Kidney (tissue), 13 donors: ENCODE measurements at regions not wholly inside any gene's neighbourhood (a gene's known extent, or its start where the extent isn't known, plus 50 kb on each side); places are given as distances from the start of the nearest gene placed in this dataset.

Experiments used
- DNase-seq, 5 donors: peaks; one replicate each; pipeline ENCODE4 v3.0.0-alpha.2; 2013 to 2020
- FAIRE-seq: peaks from 2 replicates; lab custom pipeline; 2012; peaks lifted over from hg19 to GRCh38; lab: Jason Lieb, UNC
- H3K27ac ChIP-seq, 2 donors: one replicate each; pipeline ENCODE4 v1.7.0; 2013; ENCODE audit warnings: low read depth in 2 of 2, low read length in 2 of 2, inconsistent platforms in 1 of 2
- H3K27me3 ChIP-seq: one replicate; pipeline ENCODE4 v1.7.1; 2013; ENCODE audit warnings: low read length, inconsistent platforms; ENCODE audit not compliant: control insufficient read depth, insufficient read depth
- H3K36me3 ChIP-seq, 3 donors: one replicate each; pipeline versions ENCODE4 v1.7.0 to v1.7.1; 2013; ENCODE audit warnings: low read length in 3 of 3, control low read depth in 1 of 3, inconsistent platforms in 1 of 3; ENCODE audit not compliant: insufficient read depth in 3 of 3, control insufficient read depth in 2 of 3
- H3K4me1 ChIP-seq, 3 donors: one replicate each; pipeline versions ENCODE4 v1.7.0 to v1.7.1; 2013; ENCODE audit warnings: low read length in 3 of 3, inconsistent platforms in 1 of 3, low read depth in 1 of 3; ENCODE audit not compliant: control insufficient read depth in 2 of 3, insufficient read depth in 2 of 3
- H3K4me3 ChIP-seq, 3 donors: one replicate each; pipeline versions ENCODE4 v1.7.0 to v1.8.1; 2013; ENCODE audit warnings: low read length in 3 of 3, control low read depth in 1 of 3, inconsistent platforms in 1 of 3
- H3K9ac ChIP-seq, 3 donors: one replicate each; pipeline versions ENCODE4 v1.7.0 to v1.7.1; 2013; ENCODE audit warnings: low read length in 3 of 3, control low read depth in 1 of 3, inconsistent platforms in 1 of 3
- H3K9me3 ChIP-seq, 3 donors: one replicate each; pipeline versions ENCODE4 v1.7.0 to v1.7.1; 2013; ENCODE audit warnings: low read length in 3 of 3, control low read depth in 1 of 3, inconsistent platforms in 1 of 3; ENCODE audit not compliant: control insufficient read depth in 2 of 3, insufficient read depth in 1 of 3
- CTCF ChIP-seq: IDR thresholded peaks from 3 replicates; pipeline ENCODE4 v1.5.1; 2012; ENCODE audit warnings: mild to moderate bottlenecking, moderate library complexity, borderline replicate concordance; ENCODE audit not compliant: insufficient read depth; ENCODE audit errors: extremely low read depth
- intact Hi-C: fragments of 100-400 bp; cut with DNase I; formaldehyde crosslinking; loops from one replicate; pipeline ENCODE4 v1.11.1; 2022
- donor health status: control.
- donor health status: control.
- donor health status: control.
- donor health status: control.
- donor health status: control.
- donor health status: DM: yes; HTN: yes; CAD: no.
- donor health status: Normal renal cell carcinoma (clear cell type).

GRCh38 chr7:33702514-33703054, 202.8 kb upstream of the BMPER start:
- Histone ChIP-seq H3K9me3 (peaks cover 0 to 3% (median 0%) of the 10 kb centered on the region in 3 donors), H3K4me1 (peaks cover 0 to 10% (median 0%) of the 10 kb centered on the region in 3 donors), H3K9ac (no peak overlapping the region), H3K36me3 (peaks cover 0 to 3% (median 0%) of the 10 kb centered on the region in 3 donors), H3K27ac (no peak overlapping the region), H3K27me3 (no peaks in the 10 kb centered on the region), H3K4me3 (no peak overlapping the region)
- DNase-seq (peak in 2 of 5 donors; percentile 45 to 68), FAIRE-seq (no peak)
- TF ChIP-seq CTCF, result no peak
- intact Hi-C loops, result no loop called here

- no peak for FAIRE-seq
- Histone ChIP-seq H3K9me3 (no peaks in the 10 kb centered on the region), H3K4me3 (no peak overlapping the region), H3K4me1 (peaks cover 0 to 10% (median 0%) of the 10 kb centered on the region in 3 donors), H3K27ac (no peak overlapping the region), H3K9ac (no peak overlapping the region), H3K36me3 (peaks cover 0 to 2% (median 0%) of the 10 kb centered on the region in 3 donors), H3K27me3 (no peaks in the 10 kb centered on the region)
- TF ChIP-seq CTCF, result no peak
- intact Hi-C loops, result no loop called here
- DNase-seq, result no peak
These were observed 200.0 kb upstream of the BMPER start for GRCh38 chr7:33705333-33705833.

DNA sequence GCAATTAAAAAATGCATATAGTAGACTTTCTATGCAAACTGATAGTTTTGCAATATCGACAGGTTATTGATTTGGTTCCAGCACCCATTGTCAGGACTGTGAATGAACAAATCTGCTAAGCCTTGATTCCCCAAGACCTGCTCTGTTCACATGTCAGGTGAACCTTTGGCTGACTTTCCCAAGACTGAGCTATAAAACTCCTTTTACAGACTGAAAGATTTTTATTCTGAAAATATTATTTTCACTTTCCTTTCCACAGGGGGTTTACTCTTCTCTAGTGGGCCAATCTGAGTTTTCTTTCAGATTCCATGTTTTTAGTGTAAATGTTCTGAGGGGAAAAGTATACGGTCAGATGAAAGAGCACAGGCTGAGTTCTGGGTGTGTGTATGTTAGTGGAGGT, 199.2 kb upstream of the BMPER start:
- Histone ChIP-seq H3K9ac (no peak overlapping the region), H3K9me3 (no peaks in the 10 kb centered on the region), H3K27ac (no peak overlapping the region), H3K36me3 (no peaks in the 10 kb centered on the region), H3K4me1 (peaks cover 0 to 10% (median 0%) of the 10 kb centered on the region in 3 donors), H3K4me3 (no peak overlapping the region), H3K27me3 (no peaks in the 10 kb centered on the region)
- FAIRE-seq, result no peak
- intact Hi-C loops, result no loop called here
- no peak for TF ChIP-seq CTCF
- DNase-seq, result no peak
